Kidney glomerular epithelial cell (primary cell): ENCODE measurements at regions not wholly inside any gene's neighbourhood (a gene's known extent, or its start where the extent isn't known, plus 50 kb on each side); places are given as distances from the start of the nearest gene placed in this dataset.
"Not testable (repeated sequence)": the region's sequence is repeated elsewhere in the genome, so short reads cannot be mapped to it uniquely, and the experiment has no call there.

ENCODE experiments used
- DNase-seq: peaks from one replicate; lab custom pipeline; 2025; lab: John Stamatoyannopoulos, UW

GRCh38 chr1:80194221-80194620 is 1187.7 kb upstream of the ADGRL4 start:
- no peak for DNase-seq

- no peak for DNase-seq
Observed at GRCh38 chr1:80181418-80181817, 1174.9 kb upstream of the ADGRL4 start.

GRCh38 chr1:80171631-80172030 is 1165.1 kb upstream of the ADGRL4 start:
- DNase-seq, result no peak

- DNase-seq, result no peak
Observed at GRCh38 chr1:80170811-80171485, 1164.4 kb upstream of the ADGRL4 start.

- DNase-seq, result no peak
Observed at GRCh38 chr1:80164150-80164549, 1157.6 kb upstream of the ADGRL4 start.

- no peak for DNase-seq
Observed at GRCh38 chr1:80163686-80164085, 1157.2 kb upstream of the ADGRL4 start.

GRCh38 chr1:80158771-80159170 is 1152.2 kb upstream of the ADGRL4 start:
- no peak for DNase-seq

- no peak for DNase-seq
Observed at GRCh38 chr1:80158266-80158665, 1151.7 kb upstream of the ADGRL4 start.

GRCh38 chr1:80155371-80155770 is 1148.8 kb upstream of the ADGRL4 start:
- DNase-seq, result no peak

- DNase-seq, result no peak
Observed at GRCh38 chr1:80154176-80154575, 1147.6 kb upstream of the ADGRL4 start.

GRCh38 chr1:80153762-80154161 is 1147.2 kb upstream of the ADGRL4 start:
- no peak for DNase-seq

GRCh38 chr1:80143361-80143760 is 1136.8 kb upstream of the ADGRL4 start:
- no peak for DNase-seq

- not testable (repeated sequence) for DNase-seq
Observed at GRCh38 chr1:80137946-80138602, 1131.5 kb upstream of the ADGRL4 start.

- no peak for DNase-seq
Observed at GRCh38 chr1:80113168-80114038, 1106.9 kb upstream of the ADGRL4 start.

GRCh38 chr1:80101159-80101558 is 1094.6 kb upstream of the ADGRL4 start:
- DNase-seq, result no peak

GRCh38 chr1:80099713-80100112 is 1093.2 kb upstream of the ADGRL4 start:
- DNase-seq, result no peak

- DNase-seq, result no peak
Observed at GRCh38 chr1:80085067-80085466, 1078.5 kb upstream of the ADGRL4 start.

- DNase-seq, result no peak
Observed at GRCh38 chr1:80083892-80084291, 1077.4 kb upstream of the ADGRL4 start.

- no peak for DNase-seq
Observed at GRCh38 chr1:80076469-80076868, 1069.9 kb upstream of the ADGRL4 start.

- DNase-seq, result no peak
Observed at GRCh38 chr1:80075351-80075750, 1068.8 kb upstream of the ADGRL4 start.

GRCh38 chr1:80072563-80072962 is 1066.0 kb upstream of the ADGRL4 start:
- DNase-seq, result no peak

- DNase-seq, result peak; percentile 24
Observed at GRCh38 chr1:80066060-80066459, 1059.5 kb upstream of the ADGRL4 start.

- DNase-seq, result peak; percentile 5
Observed at GRCh38 chr1:80064524-80064923, 1058.0 kb upstream of the ADGRL4 start.
